MCF 10A (cell line): ENCODE measurements at regions not wholly inside any gene's neighbourhood (a gene's known extent, or its start where the extent isn't known, plus 50 kb on each side); places are given as distances from the start of the nearest gene placed in this dataset.

Source experiments
- BruUV-seq: library from RNA; stranded (reverse); fragments of 400-500 nt; replicated peaks from 2 replicates; lab custom pipeline; 2021; lab: Mats Ljungman, UMichigan
- CTCF ChIA-PET: fragments of 300-600 bp; sonication (Branson Sonifier 250); formaldehyde crosslinking; extraction: SDS; loops from one replicate; lab custom pipeline; 2021; ENCODE audit warnings: antibody characterized with exemption, inconsistent platforms; lab: Yijun Ruan, JAX
- POLR2A ChIA-PET: fragments of 300-600, 350-650 bp; sonication (Branson Sonifier 250); formaldehyde crosslinking; extraction: SDS; loops from one replicate; lab custom pipeline; 2020; ENCODE audit warnings: antibody characterized with exemption, inconsistent platforms; lab: Yijun Ruan, JAX
- DNase-seq: peaks from one replicate; pipeline ENCODE4 v3.0.0-alpha.2; 2018; ENCODE audit not compliant: unreplicated experiment
- H3K27ac Mint-ChIP-seq: one replicate; pipeline ENCODE4 v1.8.0; 2022; ENCODE audit warnings: mild to moderate bottlenecking, low read depth, mixed read lengths; ENCODE audit not compliant: unreplicated experiment
- H3K27me3 Mint-ChIP-seq: one replicate; pipeline ENCODE4 v1.8.0; 2022; ENCODE audit warnings: mixed read lengths; ENCODE audit not compliant: insufficient read depth, unreplicated experiment
- H3K36me3 Mint-ChIP-seq: one replicate; pipeline ENCODE4 v1.8.0; 2022; ENCODE audit warnings: mild to moderate bottlenecking, moderate library complexity, mixed read lengths; ENCODE audit not compliant: insufficient read depth, unreplicated experiment
- H3K4me1 Mint-ChIP-seq: one replicate; pipeline ENCODE4 v1.8.0; 2022; ENCODE audit warnings: mixed read lengths; ENCODE audit not compliant: insufficient read depth, unreplicated experiment
- H3K4me3 Mint-ChIP-seq: one replicate; pipeline ENCODE4 v1.8.0; 2022; ENCODE audit warnings: mild to moderate bottlenecking, moderate library complexity, mixed read lengths; ENCODE audit not compliant: unreplicated experiment
- H3K9me3 Mint-ChIP-seq: one replicate; pipeline ENCODE4 v1.8.0; 2022; ENCODE audit warnings: mixed read lengths; ENCODE audit not compliant: unreplicated experiment
- intact Hi-C: fragments of 100-400 bp; cut with micrococcal nuclease; formaldehyde crosslinking; loops from 2 replicates; pipeline ENCODE4 v1.14.1; 2022
- TF ChIP-seq, protein P1 (sequence below): fragments of 200-600 bp; IDR thresholded peaks from one replicate; pipeline ENCODE4 v1.8.0; 2022; ENCODE audit warnings: antibody characterized with exemption, mild to moderate bottlenecking; ENCODE audit not compliant: unreplicated experiment

DNA sequence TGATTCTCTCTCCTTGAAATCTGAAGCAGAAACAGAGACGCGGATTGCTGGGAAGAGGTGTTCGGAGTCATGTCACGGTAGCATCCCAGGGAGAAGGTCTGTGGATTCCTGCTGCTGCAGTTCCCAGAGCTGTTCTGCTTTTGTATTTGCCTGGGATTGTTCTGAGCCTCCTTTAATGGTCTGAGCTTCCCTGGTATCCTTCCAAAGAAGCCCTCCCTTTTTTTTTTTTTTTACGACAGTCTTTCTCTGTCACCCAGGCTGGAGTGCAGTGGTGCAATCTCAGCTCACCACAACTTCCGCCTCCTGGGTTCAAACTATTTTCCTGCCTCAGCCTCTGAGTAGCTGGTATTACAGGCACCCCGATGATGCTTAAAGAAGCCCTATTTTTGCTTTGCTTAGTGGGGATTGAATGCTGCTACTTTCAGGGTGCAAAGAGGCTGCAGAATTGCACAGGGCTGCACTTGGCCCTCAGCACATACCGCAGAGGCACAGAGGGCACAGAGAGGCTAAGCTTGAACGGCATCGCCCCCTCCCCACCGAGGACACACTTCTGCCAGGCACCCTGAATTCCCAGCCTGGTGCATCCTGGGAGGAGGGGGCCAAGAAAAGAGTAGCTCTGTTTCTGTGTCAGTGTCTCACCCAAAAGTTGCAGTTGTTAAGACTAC is 208.6 kb upstream of the GALNT17 start:
- peaks cover 5% of the 10 kb centered on the region for H3K36me3 Mint-ChIP-seq
- no peaks in the 10 kb centered on the region for H3K4me1 Mint-ChIP-seq
- POLR2A ChIA-PET: interaction anchor here (0.6 kb wide), 1 partner anchor 278 kb away, joined by 3 read pairs; no protein-coding TSS in a partner anchor
- BruUV-seq: no TSS peak
- H3K9me3 Mint-ChIP-seq: peaks cover 15% of the 10 kb centered on the region
- TF ChIP-seq, protein P1, sequence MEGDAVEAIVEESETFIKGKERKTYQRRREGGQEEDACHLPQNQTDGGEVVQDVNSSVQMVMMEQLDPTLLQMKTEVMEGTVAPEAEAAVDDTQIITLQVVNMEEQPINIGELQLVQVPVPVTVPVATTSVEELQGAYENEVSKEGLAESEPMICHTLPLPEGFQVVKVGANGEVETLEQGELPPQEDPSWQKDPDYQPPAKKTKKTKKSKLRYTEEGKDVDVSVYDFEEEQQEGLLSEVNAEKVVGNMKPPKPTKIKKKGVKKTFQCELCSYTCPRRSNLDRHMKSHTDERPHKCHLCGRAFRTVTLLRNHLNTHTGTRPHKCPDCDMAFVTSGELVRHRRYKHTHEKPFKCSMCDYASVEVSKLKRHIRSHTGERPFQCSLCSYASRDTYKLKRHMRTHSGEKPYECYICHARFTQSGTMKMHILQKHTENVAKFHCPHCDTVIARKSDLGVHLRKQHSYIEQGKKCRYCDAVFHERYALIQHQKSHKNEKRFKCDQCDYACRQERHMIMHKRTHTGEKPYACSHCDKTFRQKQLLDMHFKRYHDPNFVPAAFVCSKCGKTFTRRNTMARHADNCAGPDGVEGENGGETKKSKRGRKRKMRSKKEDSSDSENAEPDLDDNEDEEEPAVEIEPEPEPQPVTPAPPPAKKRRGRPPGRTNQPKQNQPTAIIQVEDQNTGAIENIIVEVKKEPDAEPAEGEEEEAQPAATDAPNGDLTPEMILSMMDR: no peak
- intact Hi-C loops: no loop called here
- no peak for DNase-seq
- CTCF ChIA-PET: interaction anchor here (0.7 kb wide), 1 partner anchor 51 kb away, joined by 4 read pairs; no protein-coding TSS in a partner anchor
- H3K4me3 Mint-ChIP-seq: no peak overlapping the region
- H3K27ac Mint-ChIP-seq: no peak overlapping the region
- no peaks in the 10 kb centered on the region for H3K27me3 Mint-ChIP-seq

DNA sequence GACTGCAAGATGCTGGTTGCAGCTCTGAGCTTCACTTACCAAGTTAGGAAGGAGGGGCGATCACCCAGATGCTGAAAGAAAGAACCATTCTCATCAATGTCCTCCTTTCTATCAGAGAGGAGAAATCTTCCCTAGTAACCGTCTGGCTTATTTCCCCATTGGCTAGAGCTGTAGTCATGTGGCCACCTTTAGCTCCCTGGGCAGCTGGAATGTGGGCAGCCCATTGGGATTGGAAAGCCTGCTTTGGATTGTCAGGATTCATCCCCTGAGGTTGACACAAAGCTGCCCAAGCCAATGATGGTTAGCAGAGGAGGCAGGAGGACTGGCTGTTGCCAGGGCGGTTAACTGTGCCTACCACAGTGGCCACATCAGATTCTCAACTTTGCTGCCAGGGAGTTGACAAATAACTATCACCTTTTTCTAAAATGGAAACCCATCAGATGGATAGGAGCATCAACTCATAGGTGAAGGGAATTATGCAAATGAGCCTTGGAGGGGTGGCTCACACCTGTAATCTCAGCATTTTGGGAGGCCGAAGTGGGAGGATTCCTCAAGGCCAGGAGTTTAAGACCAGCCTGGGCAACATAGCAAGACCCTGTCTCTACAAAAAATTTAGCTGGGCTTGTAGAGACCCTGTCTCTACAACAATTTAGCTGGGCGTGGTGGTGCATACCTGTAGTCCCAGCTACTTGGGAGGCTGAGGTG is 206.4 kb upstream of the GALNT17 start:
- H3K27me3 Mint-ChIP-seq: no peaks in the 10 kb centered on the region
- CTCF ChIA-PET: interaction anchor here (0.7 kb wide), 1 partner anchor 96 kb away, joined by 3 read pairs; no protein-coding TSS in a partner anchor
- H3K4me3 Mint-ChIP-seq: no peak overlapping the region
- intact Hi-C loops: no loop called here
- POLR2A ChIA-PET: no interaction called here
- peaks cover 28% of the 10 kb centered on the region for H3K9me3 Mint-ChIP-seq
- TF ChIP-seq, protein P1: no peak
- no peak for DNase-seq
- no peaks in the 10 kb centered on the region for H3K4me1 Mint-ChIP-seq
- BruUV-seq: no TSS peak
- no peak overlapping the region for H3K27ac Mint-ChIP-seq
- peaks cover 5% of the 10 kb centered on the region for H3K36me3 Mint-ChIP-seq

DNA sequence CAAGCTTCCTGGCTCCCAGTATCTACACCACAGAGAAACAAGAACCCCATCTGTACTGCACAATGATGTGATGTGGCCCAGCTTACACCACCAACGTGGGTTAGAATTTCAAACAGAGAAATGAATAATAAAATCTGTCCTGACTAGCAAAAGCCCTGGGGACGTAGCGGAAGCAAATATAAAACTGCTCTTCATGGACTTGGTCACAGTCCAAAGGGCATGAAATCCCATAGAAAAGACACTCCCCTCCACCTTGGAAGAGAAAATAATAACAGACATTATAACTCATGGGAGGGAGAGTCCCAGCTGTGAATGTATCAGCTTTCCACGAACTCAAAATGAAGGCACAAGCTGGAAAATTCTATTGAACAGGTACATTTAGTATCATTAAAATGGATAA is 205.3 kb upstream of the GALNT17 start:
- H3K27ac Mint-ChIP-seq: no peak overlapping the region

DNA sequence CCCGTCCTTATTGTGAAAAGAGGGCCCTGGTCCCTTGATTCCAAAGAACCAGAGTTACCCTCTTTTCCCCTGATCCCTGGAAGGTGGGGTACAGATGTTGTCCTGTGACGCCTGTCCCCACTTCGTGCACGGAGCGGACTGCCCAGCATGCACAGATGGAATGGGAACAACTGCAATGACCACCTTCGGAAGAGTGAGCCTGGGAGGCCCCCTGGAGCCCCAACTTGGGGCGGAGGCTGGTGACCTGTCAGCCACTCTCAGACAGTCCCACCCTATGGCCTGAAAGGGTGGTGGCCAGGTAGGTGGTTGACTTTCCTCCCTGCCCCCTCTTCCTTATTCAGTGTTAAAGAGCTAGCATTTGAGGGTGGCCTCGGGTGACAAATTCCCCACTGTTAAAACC is 196.6 kb upstream of the GALNT17 start:
- DNase-seq: no peak
- TF ChIP-seq, protein P1: no peak
- ChIA-PET POLR2A (no interaction called here), CTCF (interaction anchor here (0.5 kb wide), 1 partner anchor 927 kb away, joined by 3 read pairs; no protein-coding TSS in a partner anchor)
- Mint-ChIP-seq H3K4me1 (no peaks in the 10 kb centered on the region), H3K4me3 (no peak overlapping the region), H3K27ac (no peak overlapping the region), H3K9me3 (peaks cover 23% of the 10 kb centered on the region), H3K36me3 (no peaks in the 10 kb centered on the region), H3K27me3 (no peaks in the 10 kb centered on the region)
- intact Hi-C loops: no loop called here
- no TSS peak for BruUV-seq

More for the DNA sequence above, 205.3 kb upstream of the GALNT17 start:
- DNase-seq: no peak
- H3K4me3 Mint-ChIP-seq: no peak overlapping the region
- H3K27me3 Mint-ChIP-seq: no peaks in the 10 kb centered on the region
- no TSS peak for BruUV-seq
- TF ChIP-seq, protein P1: no peak
- no peaks in the 10 kb centered on the region for H3K4me1 Mint-ChIP-seq
- peaks cover 28% of the 10 kb centered on the region for H3K9me3 Mint-ChIP-seq
- ChIA-PET CTCF (interaction anchor here (0.6 kb wide), 1 partner anchor 789 kb away, joined by 3 read pairs; no protein-coding TSS in a partner anchor), POLR2A (no interaction called here)
- H3K36me3 Mint-ChIP-seq: peaks cover 5% of the 10 kb centered on the region
- intact Hi-C loops: no loop called here
